Ishikawa (cell line): ENCODE measurements at regions not wholly inside any gene's neighbourhood (a gene's known extent, or its start where the extent isn't known, plus 50 kb on each side); places are given as distances from the start of the nearest gene placed in this dataset.

ENCODE experiments used
- CEBPB ChIP-seq: IDR thresholded peaks from 2 replicates; pipeline ENCODE4 v1.6.1; 2012
- CREB1 ChIP-seq: IDR thresholded peaks from 2 replicates; pipeline ENCODE4 v1.6.1; 2012; ENCODE audit warnings: low read depth
- EGR1 ChIP-seq: IDR thresholded peaks from 2 replicates; pipeline ENCODE4 v1.6.1; 2012
- EP300 ChIP-seq: IDR thresholded peaks from 2 replicates; pipeline ENCODE4 v1.6.1; 2012; ENCODE audit warnings: borderline replicate concordance
- FOXM1 ChIP-seq: IDR thresholded peaks from 2 replicates; pipeline ENCODE4 v1.6.1; 2012; ENCODE audit warnings: low read depth, borderline replicate concordance
- NFIC ChIP-seq: IDR thresholded peaks from 2 replicates; pipeline ENCODE4 v1.6.1; 2012
- RAD21 ChIP-seq: IDR thresholded peaks from 2 replicates; pipeline ENCODE4 v1.6.1; 2012; ENCODE audit warnings: low read depth
- TAF1 ChIP-seq: IDR thresholded peaks from 2 replicates; pipeline ENCODE4 v1.6.1; 2012; ENCODE audit warnings: low read depth, mild to moderate bottlenecking
- TCF12 ChIP-seq: IDR thresholded peaks from 2 replicates; pipeline ENCODE4 v1.6.1; 2012; ENCODE audit warnings: low read depth
- TEAD4 ChIP-seq: IDR thresholded peaks from 2 replicates; pipeline ENCODE4 v1.6.1; 2012
- YY1 ChIP-seq: IDR thresholded peaks from 2 replicates; pipeline ENCODE4 v1.6.1; 2012; ENCODE audit warnings: low read depth
- ZBTB7A ChIP-seq: IDR thresholded peaks from 2 replicates; pipeline ENCODE4 v1.6.1; 2012; ENCODE audit warnings: low read depth
- TF ChIP-seq, protein P1 (sequence below): IDR thresholded peaks from 2 replicates; pipeline ENCODE4 v1.6.1; 2012
- TF ChIP-seq, protein P2 (sequence below): IDR thresholded peaks from 2 replicates; pipeline ENCODE4 v1.6.1; 2012
- TF ChIP-seq, protein P3 (sequence below): IDR thresholded peaks from 2 replicates; pipeline ENCODE4 v1.6.1; 2012; ENCODE audit warnings: low read depth, mild to moderate bottlenecking

DNA sequence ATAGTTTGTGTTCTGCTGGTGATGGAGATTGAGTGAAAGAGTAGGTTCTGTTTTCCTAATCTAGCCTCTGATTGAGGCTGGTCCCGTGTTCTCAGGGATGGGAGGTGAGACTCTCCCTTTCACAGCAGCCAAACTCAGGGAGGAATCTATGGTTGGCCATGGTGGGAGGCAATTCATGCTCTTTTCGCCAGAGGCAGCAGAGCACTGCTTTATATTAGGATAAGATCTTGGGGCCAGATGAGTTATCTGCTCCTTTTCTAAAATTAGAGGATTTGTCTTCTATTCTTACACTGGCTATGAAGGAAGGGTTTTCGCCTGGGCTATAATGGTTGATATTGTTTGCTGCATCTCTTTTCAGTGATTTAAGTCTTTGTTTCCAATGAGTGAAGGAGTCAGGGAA is 63.9 kb upstream of the NLGN4X start:
- TF ChIP-seq TCF12 (no peak), CEBPB (no peak), NFIC (no peak), FOXM1 (no peak), CREB1 (no peak), TEAD4 (no peak), TAF1 (no peak), YY1 (no peak), EP300 (no peak), RAD21 (no peak), EGR1 (no peak), ZBTB7A (no peak)
- TF ChIP-seq, protein P1, sequence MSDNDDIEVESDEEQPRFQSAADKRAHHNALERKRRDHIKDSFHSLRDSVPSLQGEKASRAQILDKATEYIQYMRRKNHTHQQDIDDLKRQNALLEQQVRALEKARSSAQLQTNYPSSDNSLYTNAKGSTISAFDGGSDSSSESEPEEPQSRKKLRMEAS, result no peak
- TF ChIP-seq, protein P2, sequence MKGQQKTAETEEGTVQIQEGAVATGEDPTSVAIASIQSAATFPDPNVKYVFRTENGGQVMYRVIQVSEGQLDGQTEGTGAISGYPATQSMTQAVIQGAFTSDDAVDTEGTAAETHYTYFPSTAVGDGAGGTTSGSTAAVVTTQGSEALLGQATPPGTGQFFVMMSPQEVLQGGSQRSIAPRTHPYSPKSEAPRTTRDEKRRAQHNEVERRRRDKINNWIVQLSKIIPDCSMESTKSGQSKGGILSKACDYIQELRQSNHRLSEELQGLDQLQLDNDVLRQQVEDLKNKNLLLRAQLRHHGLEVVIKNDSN, result no peak
- TF ChIP-seq, protein P3, sequence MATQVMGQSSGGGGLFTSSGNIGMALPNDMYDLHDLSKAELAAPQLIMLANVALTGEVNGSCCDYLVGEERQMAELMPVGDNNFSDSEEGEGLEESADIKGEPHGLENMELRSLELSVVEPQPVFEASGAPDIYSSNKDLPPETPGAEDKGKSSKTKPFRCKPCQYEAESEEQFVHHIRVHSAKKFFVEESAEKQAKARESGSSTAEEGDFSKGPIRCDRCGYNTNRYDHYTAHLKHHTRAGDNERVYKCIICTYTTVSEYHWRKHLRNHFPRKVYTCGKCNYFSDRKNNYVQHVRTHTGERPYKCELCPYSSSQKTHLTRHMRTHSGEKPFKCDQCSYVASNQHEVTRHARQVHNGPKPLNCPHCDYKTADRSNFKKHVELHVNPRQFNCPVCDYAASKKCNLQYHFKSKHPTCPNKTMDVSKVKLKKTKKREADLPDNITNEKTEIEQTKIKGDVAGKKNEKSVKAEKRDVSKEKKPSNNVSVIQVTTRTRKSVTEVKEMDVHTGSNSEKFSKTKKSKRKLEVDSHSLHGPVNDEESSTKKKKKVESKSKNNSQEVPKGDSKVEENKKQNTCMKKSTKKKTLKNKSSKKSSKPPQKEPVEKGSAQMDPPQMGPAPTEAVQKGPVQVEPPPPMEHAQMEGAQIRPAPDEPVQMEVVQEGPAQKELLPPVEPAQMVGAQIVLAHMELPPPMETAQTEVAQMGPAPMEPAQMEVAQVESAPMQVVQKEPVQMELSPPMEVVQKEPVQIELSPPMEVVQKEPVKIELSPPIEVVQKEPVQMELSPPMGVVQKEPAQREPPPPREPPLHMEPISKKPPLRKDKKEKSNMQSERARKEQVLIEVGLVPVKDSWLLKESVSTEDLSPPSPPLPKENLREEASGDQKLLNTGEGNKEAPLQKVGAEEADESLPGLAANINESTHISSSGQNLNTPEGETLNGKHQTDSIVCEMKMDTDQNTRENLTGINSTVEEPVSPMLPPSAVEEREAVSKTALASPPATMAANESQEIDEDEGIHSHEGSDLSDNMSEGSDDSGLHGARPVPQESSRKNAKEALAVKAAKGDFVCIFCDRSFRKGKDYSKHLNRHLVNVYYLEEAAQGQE, result no peak

DNA sequence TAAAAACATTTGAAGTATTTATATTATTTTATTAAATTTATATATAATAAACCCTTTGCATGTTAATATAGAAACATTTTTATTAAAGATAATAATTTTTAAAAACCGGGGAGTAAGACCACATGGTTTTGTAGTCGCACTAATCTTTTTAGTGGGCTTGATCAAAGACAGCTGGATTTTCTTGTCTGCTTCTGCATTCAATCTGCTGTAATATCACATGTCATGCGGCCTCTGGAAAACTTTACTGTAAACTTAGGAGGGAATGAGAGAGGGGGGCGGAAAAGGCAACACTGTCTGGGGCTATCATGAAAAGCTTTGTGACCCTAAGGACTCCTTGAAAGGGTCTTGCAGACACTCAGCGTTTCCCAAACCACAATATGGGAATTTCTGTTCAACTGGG is 62.8 kb upstream of the NLGN4X start:
- no peak for TF ChIP-seq NFIC
- TF ChIP-seq YY1, result no peak
- TF ChIP-seq EGR1, result no peak
- no peak for TF ChIP-seq CEBPB
- TF ChIP-seq EP300, result no peak
- no peak for TF ChIP-seq TEAD4
- no peak for TF ChIP-seq CREB1
- TF ChIP-seq, protein P1, result no peak
- TF ChIP-seq, protein P3, result no peak
- no peak for TF ChIP-seq RAD21
- TF ChIP-seq, protein P2, result no peak
- no peak for TF ChIP-seq TAF1
- TF ChIP-seq FOXM1, result no peak
- TF ChIP-seq ZBTB7A, result no peak
- TF ChIP-seq TCF12, result no peak

DNA sequence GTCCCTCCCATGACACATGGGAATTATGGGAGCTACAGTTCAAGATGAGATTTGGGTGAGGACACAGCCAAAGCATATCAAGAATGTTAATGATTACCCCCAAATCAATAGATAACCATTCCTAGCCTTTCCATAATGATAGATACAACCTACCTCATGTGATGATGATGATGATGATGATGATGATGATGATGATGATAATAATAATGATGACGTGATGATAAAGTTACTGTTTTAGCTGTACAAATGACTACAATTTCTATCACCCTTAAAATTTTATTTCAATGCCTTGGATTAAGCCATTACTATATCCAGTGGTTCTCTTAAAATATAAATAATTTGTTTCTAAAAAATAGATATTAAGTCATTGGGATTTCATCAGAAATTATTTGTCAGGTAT is 55.2 kb upstream of the NLGN4X start:
- TF ChIP-seq, protein P3, result no peak
- no peak for TF ChIP-seq EGR1
- TF ChIP-seq EP300, result no peak
- no peak for TF ChIP-seq CREB1

DNA sequence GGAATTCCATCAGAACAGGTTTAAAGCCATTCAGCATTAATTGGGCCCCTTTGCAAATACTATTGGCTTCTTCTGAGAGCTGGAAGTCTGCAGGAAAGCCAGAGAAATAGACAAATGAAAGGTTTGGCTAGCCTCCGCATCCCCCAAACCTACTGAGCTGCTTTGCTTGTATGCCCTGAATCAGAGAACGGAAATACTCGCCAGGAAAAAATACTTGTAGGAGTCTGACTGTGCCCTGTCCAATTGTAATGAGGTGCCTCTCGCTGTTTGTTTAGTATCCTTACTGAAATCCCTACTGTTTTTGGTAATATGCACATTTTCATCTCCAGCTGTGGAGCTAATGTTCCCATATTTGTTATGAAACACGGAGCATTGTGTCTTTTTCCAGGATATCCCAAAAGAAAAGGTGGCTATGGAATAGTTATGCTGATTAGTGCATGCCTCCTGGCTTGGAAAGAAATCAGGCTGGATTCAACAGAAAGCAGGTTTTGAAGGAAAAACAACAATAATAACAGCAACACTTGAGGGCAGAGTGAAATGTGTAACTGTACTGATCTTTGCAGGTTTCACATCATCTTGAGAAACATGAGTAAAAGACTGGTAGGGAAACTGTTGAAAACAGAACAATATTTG is 50.7 kb upstream of the NLGN4X start:
- TF ChIP-seq TEAD4, result no peak
